A673 (cell line): ENCODE measurements at regions not wholly inside any gene's neighbourhood (a gene's known extent, or its start where the extent isn't known, plus 50 kb on each side); places are given as distances from the start of the nearest gene placed in this dataset.

Experiments
- CTCF ChIP-seq: fragments of 300-800, 200-600 bp; sonication (generic); conservative IDR thresholded peaks from 2 replicates; pipeline ENCODE4 v1.5.1; 2017; ENCODE audit warnings: low read depth, mild to moderate bottlenecking, antibody characterized with exemption, low read length, moderate library complexity, mixed read lengths
- EZH2 ChIP-seq: fragments of 200-600 bp; sonication (generic); IDR thresholded peaks from 2 replicates; pipeline ENCODE4 v1.6.1; 2017; ENCODE audit warnings: borderline replicate concordance, low read depth, mild to moderate bottlenecking, mixed read lengths, antibody characterized with exemption, low read length; ENCODE audit not compliant: poor library complexity, severe bottlenecking

GRCh38 chr16:17944345-17944744 is 392.2 kb downstream of the NPIPA8 start:
- no peak for TF ChIP-seq CTCF
- no peak for TF ChIP-seq EZH2
